ENCODE measurements at regions not wholly inside any gene's neighbourhood (a gene's known extent, or its start where the extent isn't known, plus 50 kb on each side); places are given as distances from the start of the nearest gene placed in this dataset.
A peak's percentile ranks its signal among the peaks of the same experiment; 100 is the strongest.

- H2BK120ac ChIP-seq (ENCODE audit: low read depth, low read length, poor library complexity, severe bottlenecking), result no peak overlapping the region
- H3K9ac ChIP-seq (ENCODE audit: extremely low read depth, insufficient read length, low read length), result no peak overlapping the region
- H3K79me2 ChIP-seq (ENCODE audit: insufficient read depth, low read length), result no peaks in the 10 kb centered on the region
- TF ChIP-seq CTCF (conservative IDR thresholded peaks at IDR 0.05), result peak; percentile 42; the same call in 2 of the 3 replicates
- no peak overlapping the region for H3K18ac ChIP-seq (ENCODE audit: insufficient read length, low read depth, low read length)
- H2BK5ac ChIP-seq (ENCODE audit: insufficient read length, low read length), result no peak overlapping the region
- H3T11ph ChIP-seq (ENCODE audit: low read length), result no peak overlapping the region
- no peak overlapping the region for H3K4ac ChIP-seq (ENCODE audit: low read depth, low read length)
- H4K8ac ChIP-seq (replicated peaks; ENCODE audit: insufficient read length, low read depth, low read length), result no peak overlapping the region
- H3K27ac Mint-ChIP-seq, result no peak overlapping the region
- no peak overlapping the region for H4K91ac ChIP-seq (ENCODE audit: insufficient read length, low read depth, low read length)
- no peak overlapping the region for H3K27ac ChIP-seq (ENCODE audit: insufficient read length, low read depth, low read length)
- H3K14ac ChIP-seq (ENCODE audit: insufficient read depth, low read length), result no peak overlapping the region
- H3K4me3 Mint-ChIP-seq, result no peak overlapping the region
- no CpG with 5 or more reads among the region's 8 CpGs for WGBS (ENCODE audit: extremely low coverage, insufficient read length, low lambda C conversion rate)
- H3K27me3 Mint-ChIP-seq (ENCODE audit: low read depth), result peaks cover 17% of the 10 kb centered on the region
- H3K23ac ChIP-seq (ENCODE audit: insufficient read length, low read depth, low read length), result no peak overlapping the region
- no peak overlapping the region for H3K56ac ChIP-seq (ENCODE audit: insufficient read length, low read depth, low read length)
- no peaks in the 10 kb centered on the region for H3K9me3 ChIP-seq (ENCODE audit: control insufficient read depth, low read depth, low read length)
- H2AFZ ChIP-seq (ENCODE audit: low read length), result no peak overlapping the region
- no peaks in the 10 kb centered on the region for H4K20me1 ChIP-seq (ENCODE audit: control insufficient read depth, insufficient read depth, insufficient read length)
- H2BK15ac ChIP-seq (ENCODE audit: low read depth, low read length), result no peak overlapping the region
- H2AK5ac ChIP-seq (ENCODE audit: insufficient read length, low read length), result no peak overlapping the region
- no peaks in the 10 kb centered on the region for H3K79me1 ChIP-seq (ENCODE audit: insufficient read depth, low read depth, low read length, poor library complexity, severe bottlenecking)
- H2BK20ac ChIP-seq (ENCODE audit: low read depth, low read length, poor library complexity, severe bottlenecking), result no peak overlapping the region
- peaks cover 0 to 2% of the 10 kb centered on the region in 2 experiments; a peak in 2 of 5 replicates for H3K9me3 Mint-ChIP-seq
- H3K23me2 ChIP-seq (ENCODE audit: insufficient read length, low read depth, low read length, poor library complexity, severe bottlenecking), result no peaks in the 10 kb centered on the region
- peak; percentile 65 for DNase-seq
- H3K4me2 ChIP-seq (ENCODE audit: insufficient read depth, insufficient read length, low read length), result no peak overlapping the region
- no peak overlapping the region for H4K5ac ChIP-seq (ENCODE audit: insufficient read length, low read depth, low read length)
- no peaks in the 10 kb centered on the region for H3K4me1 ChIP-seq (ENCODE audit: insufficient read depth, low read length)
- H3K36me3 Mint-ChIP-seq (ENCODE audit: insufficient read depth in 1 of 3, low read depth in 3 of 3), result peaks cover 53 to 95% (median 76%) of the 10 kb centered on the region in 3 experiments
- H3K27me3 ChIP-seq (ENCODE audit: insufficient read depth, low read length), result no peaks in the 10 kb centered on the region
- peaks cover 17 to 29% of the 10 kb centered on the region in 2 experiments; a peak in 3 of 4 replicates for H3K4me1 Mint-ChIP-seq
- no peak overlapping the region for H2BK12ac ChIP-seq (ENCODE audit: insufficient read length, low read depth, low read length)
Measured at GRCh38 chrX:115898382-115899001, 272.1 kb upstream of the AGTR2 start.
